KMS-11 (cell line): ENCODE measurements at regions not wholly inside any gene's neighbourhood (a gene's known extent, or its start where the extent isn't known, plus 50 kb on each side); places are given as distances from the start of the nearest gene placed in this dataset.

Source experiments
- H2AFZ ChIP-seq: fragments of 200-600 bp; sonication (generic); 2 replicates; pipeline ENCODE4 v1.6.1; 2016; ENCODE audit warnings: antibody characterized with exemption, mixed run types, low read depth
- H3K27ac ChIP-seq: fragments of 200-600 bp; sonication (generic); 2 replicates; pipeline ENCODE4 v1.6.1; 2016; ENCODE audit warnings: mild to moderate bottlenecking, mixed run types
- H3K27me3 ChIP-seq: fragments of 200-600 bp; sonication (generic); 2 replicates; pipeline ENCODE4 v1.6.1; 2017; ENCODE audit warnings: mild to moderate bottlenecking, low read depth, mixed run types, moderate library complexity; ENCODE audit not compliant: insufficient read depth
- H3K36me3 ChIP-seq: fragments of 200-600 bp; sonication (generic); 2 replicates; pipeline ENCODE4 v1.6.1; 2017; ENCODE audit warnings: mild to moderate bottlenecking, mixed run types; ENCODE audit not compliant: insufficient read depth
- H3K4me1 ChIP-seq: fragments of 200-600 bp; sonication (generic); 2 replicates; pipeline ENCODE4 v1.6.1; 2016; ENCODE audit warnings: mild to moderate bottlenecking, low read depth, mixed run types; ENCODE audit not compliant: poor library complexity, severe bottlenecking
- H3K4me2 ChIP-seq: fragments of 200-600 bp; sonication (generic); 2 replicates; pipeline ENCODE4 v1.7.0; 2016; ENCODE audit warnings: mild to moderate bottlenecking, mixed run types
- H3K4me3 ChIP-seq: fragments of 200-600 bp; sonication (generic); IDR thresholded peaks from 2 replicates; pipeline ENCODE4 v1.6.1; 2017; ENCODE audit warnings: low read depth, low read length, mixed read lengths; ENCODE audit not compliant: insufficient read depth
- H3K79me2 ChIP-seq: fragments of 200-600 bp; sonication (generic); 2 replicates; pipeline ENCODE4 v1.6.1; 2016; ENCODE audit warnings: low read depth, mixed run types; ENCODE audit not compliant: insufficient read depth
- H3K9ac ChIP-seq: fragments of 200-600 bp; sonication (generic); 2 replicates; pipeline ENCODE4 v1.6.1; 2016; ENCODE audit warnings: mild to moderate bottlenecking, mixed run types
- H4K20me1 ChIP-seq: fragments of 200-600 bp; sonication (generic); 2 replicates; pipeline ENCODE4 v1.6.1; 2016; ENCODE audit warnings: mild to moderate bottlenecking, mixed run types; ENCODE audit not compliant: insufficient read depth
- CTCF ChIP-seq: fragments of 200-600 bp; sonication (generic); conservative IDR thresholded peaks from 2 replicates; pipeline ENCODE4 v1.6.1; 2017; ENCODE audit warnings: low read depth, mild to moderate bottlenecking, antibody characterized with exemption, low read length, moderate library complexity, mixed read lengths

GRCh38 chr3:162932503-162932902 lies 1435.9 kb downstream of the OTOL1 start:
- H3K4me3 ChIP-seq: no peak overlapping the region
- no peaks in the 10 kb centered on the region for H4K20me1 ChIP-seq
- no peaks in the 10 kb centered on the region for H3K79me2 ChIP-seq
- H3K36me3 ChIP-seq: no peaks in the 10 kb centered on the region
- no peak overlapping the region for H3K9ac ChIP-seq
- H3K4me1 ChIP-seq: no peaks in the 10 kb centered on the region
- H3K27me3 ChIP-seq: no peaks in the 10 kb centered on the region
- TF ChIP-seq CTCF: no peak
- H2AFZ ChIP-seq: no peak overlapping the region
- no peak overlapping the region for H3K27ac ChIP-seq
- no peak overlapping the region for H3K4me2 ChIP-seq

GRCh38 chr3:162933656-162934055 lies 1437.0 kb downstream of the OTOL1 start:
- H2AFZ ChIP-seq: no peak overlapping the region
- H3K4me3 ChIP-seq: no peak overlapping the region
- no peak overlapping the region for H3K9ac ChIP-seq
- no peak overlapping the region for H3K4me2 ChIP-seq
- no peaks in the 10 kb centered on the region for H3K79me2 ChIP-seq
- no peak for TF ChIP-seq CTCF
- no peak overlapping the region for H3K27ac ChIP-seq
- H4K20me1 ChIP-seq: no peaks in the 10 kb centered on the region
- no peaks in the 10 kb centered on the region for H3K27me3 ChIP-seq
- H3K4me1 ChIP-seq: no peaks in the 10 kb centered on the region
- no peaks in the 10 kb centered on the region for H3K36me3 ChIP-seq

GRCh38 chr3:162936706-162937105 lies 1440.1 kb downstream of the OTOL1 start:
- Histone ChIP-seq H3K27ac (no peak overlapping the region), H2AFZ (no peak overlapping the region), H3K4me2 (no peak overlapping the region), H3K36me3 (no peaks in the 10 kb centered on the region), H3K9ac (no peak overlapping the region), H3K27me3 (no peaks in the 10 kb centered on the region), H4K20me1 (no peaks in the 10 kb centered on the region), H3K4me1 (no peaks in the 10 kb centered on the region), H3K4me3 (no peak overlapping the region), H3K79me2 (no peaks in the 10 kb centered on the region)
- TF ChIP-seq CTCF: no peak

GRCh38 chr3:162938083-162938482 lies 1441.5 kb downstream of the OTOL1 start:
- Histone ChIP-seq H3K27me3 (no peaks in the 10 kb centered on the region), H3K27ac (no peak overlapping the region), H3K36me3 (no peaks in the 10 kb centered on the region), H4K20me1 (no peaks in the 10 kb centered on the region), H3K79me2 (no peaks in the 10 kb centered on the region), H3K4me1 (no peaks in the 10 kb centered on the region), H3K4me3 (no peak overlapping the region), H3K9ac (no peak overlapping the region), H3K4me2 (no peak overlapping the region), H2AFZ (no peak overlapping the region)
- TF ChIP-seq CTCF: no peak

GRCh38 chr3:162945626-162946025 lies 1449.0 kb downstream of the OTOL1 start:
- Histone ChIP-seq H3K27ac (no peak overlapping the region), H3K4me1 (no peaks in the 10 kb centered on the region), H3K36me3 (no peaks in the 10 kb centered on the region), H3K4me3 (no peak overlapping the region), H3K4me2 (no peak overlapping the region), H4K20me1 (no peaks in the 10 kb centered on the region), H3K9ac (no peak overlapping the region), H3K27me3 (no peaks in the 10 kb centered on the region), H3K79me2 (no peaks in the 10 kb centered on the region), H2AFZ (no peak overlapping the region)
- no peak for TF ChIP-seq CTCF
